H9 (cell line): ENCODE measurements at regions not wholly inside any gene's neighbourhood (a gene's known extent, or its start where the extent isn't known, plus 50 kb on each side); places are given as distances from the start of the nearest gene placed in this dataset.

Experiments
- DNase-seq: peaks from one replicate; pipeline ENCODE4 v3.0.0-alpha.2; 2017
- H2AFZ ChIP-seq: one replicate; pipeline ENCODE4 v1.6.1; 2013; ENCODE audit warnings: mild to moderate bottlenecking, low read length, control low read depth, moderate library complexity
- H2AK5ac ChIP-seq: 2 replicates; pipeline ENCODE4 v1.6.1; 2013; ENCODE audit warnings: low read length, control low read depth, mixed read lengths; ENCODE audit not compliant: insufficient read length
- H2BK120ac ChIP-seq: one replicate; pipeline ENCODE4 v1.6.1; 2013; ENCODE audit warnings: low read depth, mild to moderate bottlenecking, low read length, control low read depth, inconsistent platforms; ENCODE audit not compliant: poor library complexity, severe bottlenecking
- H2BK12ac ChIP-seq: 2 replicates; pipeline ENCODE4 v1.6.1; 2013; ENCODE audit warnings: low read length, control low read depth, mixed read lengths, low read depth; ENCODE audit not compliant: insufficient read length
- H2BK15ac ChIP-seq: 2 replicates; pipeline ENCODE4 v1.6.1; 2013; ENCODE audit warnings: low read depth, low read length, control low read depth
- H2BK20ac ChIP-seq: one replicate; pipeline ENCODE4 v1.6.1; 2013; ENCODE audit warnings: low read depth, mild to moderate bottlenecking, low read length, control low read depth, inconsistent platforms; ENCODE audit not compliant: poor library complexity, severe bottlenecking
- H2BK5ac ChIP-seq: 2 replicates; pipeline ENCODE4 v1.6.1; 2013; ENCODE audit warnings: low read length, control low read depth, mixed read lengths; ENCODE audit not compliant: insufficient read length
- H3K14ac ChIP-seq: 2 replicates; pipeline ENCODE4 v1.6.1; 2013; ENCODE audit warnings: low read length, control low read depth; ENCODE audit not compliant: insufficient read depth
- H3K18ac ChIP-seq: 2 replicates; pipeline ENCODE4 v1.6.1; 2013; ENCODE audit warnings: low read depth, mild to moderate bottlenecking, mixed read lengths, low read length, control low read depth; ENCODE audit not compliant: insufficient read length
- H3K23ac ChIP-seq: 2 replicates; pipeline ENCODE4 v1.6.1; 2013; ENCODE audit warnings: low read length, control low read depth, mixed read lengths, low read depth; ENCODE audit not compliant: insufficient read length
- H3K23me2 ChIP-seq: 2 replicates; pipeline ENCODE4 v1.6.1; 2013; ENCODE audit warnings: low read depth, mild to moderate bottlenecking, mixed read lengths, low read length, control low read depth; ENCODE audit not compliant: insufficient read length, poor library complexity, severe bottlenecking
- H3K27ac ChIP-seq: 2 replicates; pipeline ENCODE4 v1.5.1; 2013; ENCODE audit warnings: low read length, control low read depth, mixed read lengths, low read depth; ENCODE audit not compliant: insufficient read length
- H3K27me3 ChIP-seq: 2 replicates; pipeline ENCODE4 v1.6.1; 2013; ENCODE audit warnings: low read length, control low read depth, inconsistent platforms; ENCODE audit not compliant: insufficient read depth
- H3K4ac ChIP-seq: 2 replicates; pipeline ENCODE4 v1.6.1; 2013; ENCODE audit warnings: low read depth, mild to moderate bottlenecking, control low read depth, inconsistent platforms, low read length, moderate library complexity
- H3K4me1 ChIP-seq: 2 replicates; pipeline ENCODE4 v1.6.1; 2013; ENCODE audit warnings: low read length, control low read depth, inconsistent platforms; ENCODE audit not compliant: insufficient read depth
- H3K4me2 ChIP-seq: 2 replicates; pipeline ENCODE4 v1.6.1; 2013; ENCODE audit warnings: low read length, control low read depth, mixed read lengths; ENCODE audit not compliant: insufficient read length, insufficient read depth
- H3K56ac ChIP-seq: 2 replicates; pipeline ENCODE4 v1.6.1; 2013; ENCODE audit warnings: low read depth, mild to moderate bottlenecking, mixed read lengths, low read length, control low read depth; ENCODE audit not compliant: insufficient read length
- H3K79me1 ChIP-seq: 2 replicates; pipeline ENCODE4 v1.6.1; 2013; ENCODE audit warnings: low read depth, mild to moderate bottlenecking, moderate library complexity, low read length, control low read depth, inconsistent platforms; ENCODE audit not compliant: insufficient read depth, poor library complexity, severe bottlenecking
- H3K79me2 ChIP-seq: 2 replicates; pipeline ENCODE4 v1.6.1; 2013; ENCODE audit warnings: low read length, control low read depth, inconsistent platforms; ENCODE audit not compliant: insufficient read depth
- H3K9ac ChIP-seq: 2 replicates; pipeline ENCODE4 v1.6.1; 2013; ENCODE audit warnings: low read length, control low read depth, mixed read lengths; ENCODE audit not compliant: insufficient read length; ENCODE audit errors: extremely low read depth
- H3K9me3 ChIP-seq: one replicate; pipeline ENCODE4 v1.6.1; 2013; ENCODE audit warnings: low read depth, low read length, inconsistent platforms; ENCODE audit not compliant: control insufficient read depth
- H3T11ph ChIP-seq: one replicate; pipeline ENCODE4 v1.6.1; 2013; ENCODE audit warnings: mild to moderate bottlenecking, low read length, control low read depth, inconsistent platforms
- H4K20me1 ChIP-seq: one replicate; pipeline ENCODE4 v1.6.1; 2013; ENCODE audit not compliant: control insufficient read depth, insufficient read length, insufficient read depth
- H4K5ac ChIP-seq: 2 replicates; pipeline ENCODE4 v1.6.1; 2013; ENCODE audit warnings: low read depth, mild to moderate bottlenecking, mixed read lengths, low read length, control low read depth; ENCODE audit not compliant: insufficient read length
- H4K8ac ChIP-seq: replicated peaks from 2 replicates; pipeline ENCODE4 v1.6.1; 2013; ENCODE audit warnings: low read length, control low read depth, mixed read lengths, low read depth; ENCODE audit not compliant: insufficient read length
- H4K91ac ChIP-seq: 2 replicates; pipeline ENCODE4 v1.6.1; 2013; ENCODE audit warnings: low read depth, mild to moderate bottlenecking, moderate library complexity, mixed read lengths, low read length, control low read depth; ENCODE audit not compliant: insufficient read length
- H3K27ac Mint-ChIP-seq, 3 experiments: 2 replicates in 2 of 3; 3 replicates in 1 of 3; pipeline ENCODE4 v1.8.0; 2020 to 2021; ENCODE audit warnings: mixed read lengths in 3 of 3, mild to moderate bottlenecking in 1 of 3, moderate library complexity in 1 of 3
- H3K27me3 Mint-ChIP-seq: 2 replicates; pipeline ENCODE4 v1.8.0; 2021; ENCODE audit warnings: low read depth, mild to moderate bottlenecking, moderate library complexity, mixed read lengths
- H3K36me3 Mint-ChIP-seq, 3 experiments: 2 replicates in 2 of 3; 3 replicates in 1 of 3; pipeline ENCODE4 v1.8.0; 2020 to 2021; ENCODE audit warnings: low read depth in 3 of 3, mixed read lengths in 3 of 3; ENCODE audit not compliant: insufficient read depth in 1 of 3
- H3K4me1 Mint-ChIP-seq, 2 experiments: 2 replicates each; pipeline ENCODE4 v1.8.0; 2020; ENCODE audit warnings: mixed read lengths in 2 of 2
- H3K4me3 Mint-ChIP-seq, 2 experiments: 2 replicates in 1 of 2; 3 replicates in 1 of 2; pipeline ENCODE4 v1.8.0; 2020 to 2021; ENCODE audit warnings: mild to moderate bottlenecking in 2 of 2, mixed read lengths in 2 of 2, moderate library complexity in 1 of 2
- H3K9me3 Mint-ChIP-seq, 2 experiments: 2 replicates in 1 of 2; 3 replicates in 1 of 2; pipeline ENCODE4 v1.8.0; 2020; ENCODE audit warnings: mild to moderate bottlenecking in 2 of 2, mixed read lengths in 2 of 2, moderate library complexity in 1 of 2
- WGBS: extraction: QIAGEN DNeasy Blood & Tissue Kit; methylation state at CpG from one replicate; pipeline ENCODE4 v1.1.7; 2013; ENCODE audit warnings: missing lambda C conversion rate, low lambda C conversion rate, mixed read lengths; ENCODE audit not compliant: insufficient read length; ENCODE audit errors: extremely low coverage; 5-methylcytosine and 5-hydroxymethylcytosine counted together
- TF ChIP-seq, protein P1 (sequence below): fragments of 200-600 bp; sonication (generic); conservative IDR thresholded peaks from 3 replicates; pipeline ENCODE4 v1.8.0; 2021; ENCODE audit warnings: antibody characterized with exemption, mild to moderate bottlenecking

DNA sequence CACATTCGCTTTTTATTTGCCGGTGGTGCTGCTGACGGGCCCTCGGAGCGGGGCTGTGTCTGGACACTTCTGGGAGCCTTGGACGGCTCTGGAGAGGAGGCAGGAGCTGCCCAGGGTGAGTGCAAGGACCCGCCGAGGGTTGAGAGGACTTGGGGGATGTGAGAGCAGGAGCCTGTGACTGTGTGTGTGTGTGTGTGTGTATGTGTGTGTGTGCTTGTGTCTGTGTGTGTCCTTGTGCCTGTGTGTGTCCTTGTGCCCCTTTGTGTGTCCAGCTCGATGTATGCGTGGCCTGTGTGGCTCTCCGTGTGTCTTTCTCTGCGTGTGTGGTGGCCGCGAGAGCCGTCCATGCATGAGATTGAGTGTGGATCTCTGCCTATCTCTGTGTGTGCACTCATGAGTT is 179.6 kb upstream of the MYL2 start:
- no peak overlapping the region for H2AFZ ChIP-seq
- H2BK120ac ChIP-seq, result no peak overlapping the region
- H3K56ac ChIP-seq, result no peak overlapping the region
- no peaks in the 10 kb centered on the region for H3K9me3 ChIP-seq
- TF ChIP-seq, protein P1, sequence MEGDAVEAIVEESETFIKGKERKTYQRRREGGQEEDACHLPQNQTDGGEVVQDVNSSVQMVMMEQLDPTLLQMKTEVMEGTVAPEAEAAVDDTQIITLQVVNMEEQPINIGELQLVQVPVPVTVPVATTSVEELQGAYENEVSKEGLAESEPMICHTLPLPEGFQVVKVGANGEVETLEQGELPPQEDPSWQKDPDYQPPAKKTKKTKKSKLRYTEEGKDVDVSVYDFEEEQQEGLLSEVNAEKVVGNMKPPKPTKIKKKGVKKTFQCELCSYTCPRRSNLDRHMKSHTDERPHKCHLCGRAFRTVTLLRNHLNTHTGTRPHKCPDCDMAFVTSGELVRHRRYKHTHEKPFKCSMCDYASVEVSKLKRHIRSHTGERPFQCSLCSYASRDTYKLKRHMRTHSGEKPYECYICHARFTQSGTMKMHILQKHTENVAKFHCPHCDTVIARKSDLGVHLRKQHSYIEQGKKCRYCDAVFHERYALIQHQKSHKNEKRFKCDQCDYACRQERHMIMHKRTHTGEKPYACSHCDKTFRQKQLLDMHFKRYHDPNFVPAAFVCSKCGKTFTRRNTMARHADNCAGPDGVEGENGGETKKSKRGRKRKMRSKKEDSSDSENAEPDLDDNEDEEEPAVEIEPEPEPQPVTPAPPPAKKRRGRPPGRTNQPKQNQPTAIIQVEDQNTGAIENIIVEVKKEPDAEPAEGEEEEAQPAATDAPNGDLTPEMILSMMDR, result no peak
- H3K9ac ChIP-seq, result no peak overlapping the region
- no peak overlapping the region for H3T11ph ChIP-seq
- no peaks in the 10 kb centered on the region for H4K20me1 ChIP-seq
- no peaks in the 10 kb centered on the region; a peak in 1 of 7 replicates for H3K36me3 Mint-ChIP-seq
- no peak overlapping the region for H4K5ac ChIP-seq
- no peak overlapping the region for H4K8ac ChIP-seq
- no peak overlapping the region for H3K27ac ChIP-seq
- no peaks in the 10 kb centered on the region for H3K23me2 ChIP-seq
- no peak overlapping the region for H4K91ac ChIP-seq
- DNase-seq, result no peak
- no peaks in the 10 kb centered on the region for H3K27me3 ChIP-seq
- H3K4me1 Mint-ChIP-seq, result peaks cover 4 to 8% of the 10 kb centered on the region in 2 experiments
- no peak overlapping the region for H3K4me3 Mint-ChIP-seq
- no CpG with 5 or more reads among the region's 15 CpGs for WGBS
- no peaks in the 10 kb centered on the region for H3K79me1 ChIP-seq
- no peak overlapping the region for H3K4ac ChIP-seq
- no peaks in the 10 kb centered on the region; the same call in 1 of the 2 replicates for H3K27me3 Mint-ChIP-seq
- H3K27ac Mint-ChIP-seq, result peak overlapping the region in 2 of 3 experiments; percentile 2 to 55; a peak in 2 of 7 replicates
- H3K79me2 ChIP-seq, result 0 out of 2 replicates have a peak, but pooled peaks cover 2% of the 10 kb centered on the region
- H3K9me3 Mint-ChIP-seq, result no peaks in the 10 kb centered on the region
- no peak overlapping the region for H2BK12ac ChIP-seq
- no peak overlapping the region for H3K4me2 ChIP-seq
- H3K4me1 ChIP-seq, result no peaks in the 10 kb centered on the region
- no peak overlapping the region; the same call in 1 of the 2 replicates for H3K14ac ChIP-seq
- H3K23ac ChIP-seq, result no peak overlapping the region
- H2AK5ac ChIP-seq, result no peak overlapping the region
- H3K18ac ChIP-seq, result no peak overlapping the region
- H2BK15ac ChIP-seq, result no peak overlapping the region
- no peak overlapping the region for H2BK20ac ChIP-seq
- H2BK5ac ChIP-seq, result no peak overlapping the region
